H1 (cell line): ENCODE measurements at regions not wholly inside any gene's neighbourhood (a gene's known extent, or its start where the extent isn't known, plus 50 kb on each side); places are given as distances from the start of the nearest gene placed in this dataset.

Experiments
- CTCF ChIA-PET: fragments of 300-600 bp; sonication (Branson Sonifier 250); formaldehyde crosslinking; loops from one replicate; lab custom pipeline; 2021; ENCODE audit not compliant: partially characterized antibody; lab: Charles Lee
- POLR2A ChIA-PET: fragments of 300-600 bp; sonication (Branson Sonifier 250); formaldehyde crosslinking; loops from one replicate; lab custom pipeline; 2021; ENCODE audit warnings: inconsistent platforms; ENCODE audit not compliant: partially characterized antibody; lab: Charles Lee
- DNase-seq, 2 experiments: peaks; one replicate each; pipeline versions ENCODE4 v3.0.0 to v3.0.0-alpha.2; 2010 to 2022; ENCODE audit warnings: low spot score in 2 of 2, low read depth in 1 of 2, mixed read lengths in 1 of 2
- FAIRE-seq: peaks from 2 replicates; lab custom pipeline; 2011; peaks lifted over from hg19 to GRCh38; lab: Jason Lieb, UNC
- H2AFZ ChIP-seq: 2 replicates; pipeline ENCODE4 v1.8.1; 2012; ENCODE audit warnings: low read length, inconsistent platforms
- H2AK5ac ChIP-seq: 2 replicates; pipeline ENCODE4 v1.6.1; 2013; ENCODE audit warnings: low read depth, low read length
- H2BK120ac ChIP-seq: replicated peaks from 2 replicates; pipeline ENCODE3; 2013; ENCODE audit warnings: low read depth, low read length, inconsistent platforms
- H2BK12ac ChIP-seq: 2 replicates; pipeline ENCODE4 v1.6.1; 2013; ENCODE audit warnings: low read depth, low read length
- H2BK15ac ChIP-seq: 2 replicates; pipeline ENCODE4 v1.6.1; 2013; ENCODE audit warnings: low read length
- H2BK20ac ChIP-seq: 2 replicates; pipeline ENCODE4 v1.6.1; 2013; ENCODE audit warnings: low read length
- H2BK5ac ChIP-seq: 2 replicates; pipeline ENCODE4 v1.6.1; 2013; ENCODE audit warnings: low read depth, low read length
- H3K14ac ChIP-seq: 2 replicates; pipeline ENCODE4 v1.6.1; 2013; ENCODE audit warnings: inconsistent platforms; ENCODE audit not compliant: insufficient read length
- H3K18ac ChIP-seq: 2 replicates; pipeline ENCODE4 v1.6.1; 2013; ENCODE audit warnings: low read length; ENCODE audit errors: extremely low read depth
- H3K23ac ChIP-seq: 2 replicates; pipeline ENCODE4 v1.6.1; 2013; ENCODE audit warnings: inconsistent platforms; ENCODE audit not compliant: insufficient read length
- H3K23me2 ChIP-seq: 2 replicates; pipeline ENCODE4 v1.6.1; 2013; ENCODE audit warnings: low read depth, low read length
- H3K27ac ChIP-seq: 2 replicates; pipeline ENCODE4 v1.6.1; 2011; ENCODE audit warnings: low read depth, low read length, inconsistent platforms
- H3K27me3 ChIP-seq, 4 experiments: replicated peaks in 1 of 4; 1 replicate in 1 of 4; 2 replicates in 3 of 4; pipeline versions ENCODE4 v1.6.1 to v1.8.1; 2011 to 2013; ENCODE audit warnings: low read length in 3 of 4, mild to moderate bottlenecking in 3 of 4, inconsistent platforms in 2 of 4, mixed read lengths in 2 of 4, moderate library complexity in 1 of 4; ENCODE audit not compliant: control insufficient read depth in 3 of 4, insufficient read depth in 3 of 4; ENCODE audit errors: extremely low read depth in 1 of 4
- H3K36me3 ChIP-seq, 4 experiments: 2 replicates each; pipeline versions ENCODE4 v1.6.1 to v1.8.1; 2011 to 2013; ENCODE audit warnings: mild to moderate bottlenecking in 4 of 4, low read length in 3 of 4, moderate library complexity in 2 of 4, control low read depth in 1 of 4, inconsistent platforms in 1 of 4; ENCODE audit not compliant: insufficient read depth in 4 of 4, control insufficient read depth in 2 of 4
- H3K4ac ChIP-seq: replicated peaks from 2 replicates; pipeline ENCODE3; 2013; ENCODE audit warnings: low read length, low read depth, mixed read lengths, inconsistent platforms; ENCODE audit not compliant: insufficient read length
- H3K4me1 ChIP-seq, 4 experiments: replicated peaks in 1 of 4; 1 replicate in 1 of 4; 2 replicates in 3 of 4; pipeline versions ENCODE4 v1.6.1 to v1.8.1; 2011 to 2013; ENCODE audit warnings: low read length in 3 of 4, inconsistent platforms in 2 of 4, mixed read lengths in 1 of 4; ENCODE audit not compliant: insufficient read depth in 4 of 4, control insufficient read depth in 3 of 4
- H3K4me2 ChIP-seq, 2 experiments: 2 replicates each; pipeline versions ENCODE4 v1.6.1 to v1.8.1; 2011 to 2013; ENCODE audit warnings: low read depth in 2 of 2, low read length in 2 of 2, control low read depth in 1 of 2, inconsistent platforms in 1 of 2, mild to moderate bottlenecking in 1 of 2; ENCODE audit not compliant: insufficient read depth in 1 of 2
- H3K4me3 ChIP-seq, 4 experiments: fragments of 200-600, 300-600 bp in 1 of 4; sonication (generic), shearing (Covaris generic), sonication (Bioruptor Twin) in 1 of 4; 2 replicates each; pipeline versions ENCODE4 v1.5.1 to v1.8.1; 2011 to 2016; ENCODE audit warnings: low read length in 4 of 4, low read depth in 3 of 4, control low read depth in 2 of 4, inconsistent platforms in 2 of 4, mild to moderate bottlenecking in 2 of 4, mixed read lengths in 1 of 4, moderate library complexity in 1 of 4; ENCODE audit not compliant: insufficient read depth in 2 of 4; ENCODE audit errors: extremely low read depth in 1 of 4
- H3K56ac ChIP-seq: replicated peaks from 2 replicates; pipeline ENCODE3; 2013; ENCODE audit warnings: low read depth, mild to moderate bottlenecking, mixed read lengths, low read length, inconsistent platforms; ENCODE audit not compliant: insufficient read length
- H3K79me1 ChIP-seq: 2 replicates; pipeline ENCODE4 v1.6.1; 2013; ENCODE audit warnings: low read depth, low read length, control low read depth
- H3K79me2 ChIP-seq, 2 experiments: 2 replicates each; pipeline versions ENCODE4 v1.6.1 to v1.8.1; 2012 to 2013; ENCODE audit warnings: low read length in 2 of 2, mild to moderate bottlenecking in 2 of 2, inconsistent platforms in 1 of 2; ENCODE audit not compliant: insufficient read depth in 2 of 2, control insufficient read depth in 1 of 2
- H3K9ac ChIP-seq, 4 experiments: replicated peaks in 1 of 4; 1 replicate in 1 of 4; 2 replicates in 3 of 4; pipeline versions ENCODE4 v1.6.1 to v1.8.1; 2011 to 2013; ENCODE audit warnings: low read depth in 3 of 4, low read length in 3 of 4, control low read depth in 2 of 4, mild to moderate bottlenecking in 2 of 4, moderate library complexity in 2 of 4, inconsistent platforms in 1 of 4; ENCODE audit errors: extremely low read depth in 1 of 4
- H3K9me3 ChIP-seq, 2 experiments: 2 replicates each; pipeline versions ENCODE4 v1.6.1 to v1.8.1; 2012 to 2013; ENCODE audit warnings: mild to moderate bottlenecking in 2 of 2, moderate library complexity in 2 of 2, control low read depth in 1 of 2, inconsistent platforms in 1 of 2, low read depth in 1 of 2, low read length in 1 of 2, mixed read lengths in 1 of 2; ENCODE audit not compliant: insufficient read depth in 2 of 2
- H4K20me1 ChIP-seq, 2 experiments: replicated peaks in 1 of 2; 2 replicates each; pipeline versions ENCODE3 to v1.8.1; 2011 to 2013; ENCODE audit warnings: inconsistent platforms in 2 of 2, low read length in 2 of 2, mild to moderate bottlenecking in 1 of 2; ENCODE audit not compliant: insufficient read depth in 2 of 2, control insufficient read depth in 1 of 2
- H4K5ac ChIP-seq: 2 replicates; pipeline ENCODE4 v1.6.1; 2013; ENCODE audit warnings: low read length, low read depth, mixed read lengths, inconsistent platforms; ENCODE audit not compliant: insufficient read length
- H4K8ac ChIP-seq: 2 replicates; pipeline ENCODE4 v1.8.0; 2013; ENCODE audit warnings: mild to moderate bottlenecking, moderate library complexity, low read length, inconsistent platforms; ENCODE audit not compliant: insufficient read depth; ENCODE audit errors: extremely low read depth
- H4K91ac ChIP-seq: replicated peaks from 2 replicates; pipeline ENCODE3; 2013; ENCODE audit warnings: low read length, mixed read lengths, inconsistent platforms; ENCODE audit not compliant: insufficient read length
- FOSL1 ChIP-seq: IDR thresholded peaks from 2 replicates; pipeline ENCODE4 v1.6.1; 2011; ENCODE audit warnings: mild to moderate bottlenecking, low read depth, low read length, moderate library complexity; ENCODE audit not compliant: insufficient read depth
- MAX ChIP-seq: IDR thresholded peaks from 2 replicates; pipeline ENCODE4 v1.6.1; 2012; ENCODE audit warnings: inconsistent platforms
- NRF1 ChIP-seq: IDR thresholded peaks from 2 replicates; pipeline ENCODE4 v1.6.1; 2011; ENCODE audit warnings: mild to moderate bottlenecking, low read depth, low read length, improper control_type of control experiment
- SP2 ChIP-seq: IDR thresholded peaks from 2 replicates; pipeline ENCODE4 v1.6.1; 2012; ENCODE audit warnings: mild to moderate bottlenecking, low read length, inconsistent platforms
- SP4 ChIP-seq: IDR thresholded peaks from 2 replicates; pipeline ENCODE4 v1.6.1; 2012; ENCODE audit warnings: low read length, inconsistent platforms
- TEAD4 ChIP-seq: IDR thresholded peaks from 2 replicates; pipeline ENCODE4 v1.6.1; 2012; ENCODE audit warnings: low read depth, low read length, inconsistent platforms, mixed read lengths
- WGBS, 2 experiments: shearing (Covaris generic) in 1 of 2; methylation state at CpG; one replicate each; pipeline versions ENCODE4 v1.1.6 to v1.1.7; 2013 to 2015; ENCODE audit warnings: low lambda C conversion rate in 2 of 2, mixed read lengths in 2 of 2, inconsistent platforms in 1 of 2, low coverage in 1 of 2, missing lambda C conversion rate in 1 of 2; ENCODE audit not compliant: insufficient replicate concordance in 2 of 2, insufficient coverage in 1 of 2, insufficient read length in 1 of 2; ENCODE audit errors: extremely low coverage in 1 of 2, missing lambda C conversion rate in 1 of 2; 5-methylcytosine and 5-hydroxymethylcytosine counted together

GRCh38 chr5:157942595-157942994 is 83.7 kb upstream of the CLINT1 start:
- no peak overlapping the region for H3K9ac ChIP-seq
- ChIA-PET CTCF (interaction anchor here (1.1 to 1.6 kb wide), 3 partner anchors 10 to 87 kb away, joined by 3 to 6 read pairs (median 3); no protein-coding TSS in a partner anchor), POLR2A (interaction anchor here (1.4 to 1.5 kb wide), 2 partner anchors 9 to 10 kb away, joined by 3 to 4 read pairs; no protein-coding TSS in a partner anchor)
- no peak overlapping the region for H2BK20ac ChIP-seq
- no peak overlapping the region for H3K18ac ChIP-seq
- H3K23ac ChIP-seq: no peak overlapping the region
- no peak overlapping the region for H3K4me2 ChIP-seq
- no peak overlapping the region for H4K8ac ChIP-seq
- H2AK5ac ChIP-seq: no peak overlapping the region
- H3K23me2 ChIP-seq: no peaks in the 10 kb centered on the region
- H4K91ac ChIP-seq: no peak overlapping the region
- no peaks in the 10 kb centered on the region for H3K27me3 ChIP-seq
- H3K27ac ChIP-seq: no peak overlapping the region
- no peak overlapping the region for H3K4ac ChIP-seq
- no peak for DNase-seq
- no peaks in the 10 kb centered on the region for H4K20me1 ChIP-seq
- no peak overlapping the region for H2BK120ac ChIP-seq
- H3K36me3 ChIP-seq: no peaks in the 10 kb centered on the region
- H4K5ac ChIP-seq: no peak overlapping the region
- H2BK15ac ChIP-seq: no peak overlapping the region
- no peak overlapping the region for H2BK12ac ChIP-seq
- no peak overlapping the region for H2AFZ ChIP-seq
- 93% methylated on average over 1 of the region's 1 CpG; no CpG with 5 or more reads in 1 of the 2 experiments for WGBS, 2 experiments
- no peak overlapping the region for H3K4me3 ChIP-seq
- no peaks in the 10 kb centered on the region for H3K9me3 ChIP-seq
- no peak overlapping the region for H3K14ac ChIP-seq
- no peaks in the 10 kb centered on the region for H3K79me1 ChIP-seq
- FAIRE-seq: no peak
- H3K4me1 ChIP-seq: peaks cover 0 to 4% (median 1%) of the 10 kb centered on the region in 4 experiments; a peak in 4 of 7 replicates
- H3K79me2 ChIP-seq: no peaks in the 10 kb centered on the region
- no peak overlapping the region for H2BK5ac ChIP-seq
- TF ChIP-seq MAX (no peak), FOSL1 (no peak), SP4 (no peak), TEAD4 (no peak), SP2 (no peak), NRF1 (no peak)
- H3K56ac ChIP-seq: no peak overlapping the region
